HG02852 (cell line): ENCODE measurements at regions not wholly inside any gene's neighbourhood (a gene's known extent, or its start where the extent isn't known, plus 50 kb on each side); places are given as distances from the start of the nearest gene placed in this dataset.

Experiments used
- ATAC-seq: cut with Tn5 transposase; IDR thresholded peaks from one replicate; pipeline ENCODE4 v1.9.1; 2021; ENCODE audit warnings: mild to moderate bottlenecking, moderate library complexity; ENCODE audit not compliant: unreplicated experiment

- ATAC-seq, result no peak
Observed at GRCh38 chr21:43333298-43334062, 93.5 kb downstream of the SIK1 start.

- no peak for ATAC-seq
Observed at GRCh38 chr21:43332861-43333297, 94.1 kb downstream of the SIK1 start.

DNA sequence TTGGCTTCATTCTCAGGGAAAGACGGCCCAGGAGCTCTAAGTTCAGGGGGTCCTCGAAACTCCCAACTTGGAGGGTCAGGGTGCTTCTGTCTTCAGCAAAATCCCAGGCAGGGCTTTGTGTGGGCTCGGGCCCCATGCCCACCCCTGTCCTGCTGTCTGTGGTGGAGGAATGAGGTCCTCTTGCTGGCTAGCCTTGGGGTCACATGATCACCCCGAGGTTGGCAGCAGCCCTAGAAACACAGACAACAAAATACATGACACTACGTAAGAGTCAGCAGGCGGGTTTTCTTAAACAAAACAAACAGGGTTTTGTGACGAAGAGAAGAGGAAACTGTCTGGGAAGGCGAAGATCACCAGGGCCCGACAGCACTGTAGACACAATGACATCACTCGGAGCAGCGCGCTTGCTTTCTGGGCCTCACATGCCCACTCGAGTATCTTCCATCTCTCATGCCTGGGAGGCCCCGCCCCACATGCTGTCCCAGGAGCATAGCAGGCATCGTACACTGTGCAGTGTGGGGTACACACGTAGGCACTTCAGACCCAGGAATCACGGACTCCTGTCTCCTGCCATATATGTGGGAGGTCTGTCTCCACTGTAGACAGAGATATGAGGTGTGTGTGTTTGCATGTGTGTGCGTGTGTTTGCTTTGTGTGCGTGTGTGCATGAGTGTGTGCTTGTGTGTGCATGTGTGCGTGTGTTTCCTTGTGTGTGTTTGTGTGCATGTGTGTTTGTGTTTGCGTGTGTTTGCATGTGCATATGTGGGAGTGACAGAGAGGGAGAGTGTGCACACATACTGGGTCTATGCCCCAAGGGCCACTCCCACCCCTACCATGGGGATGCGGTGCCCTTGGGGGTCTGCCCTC is 94.7 kb downstream of the SIK1 start:
- no peak for ATAC-seq

DNA sequence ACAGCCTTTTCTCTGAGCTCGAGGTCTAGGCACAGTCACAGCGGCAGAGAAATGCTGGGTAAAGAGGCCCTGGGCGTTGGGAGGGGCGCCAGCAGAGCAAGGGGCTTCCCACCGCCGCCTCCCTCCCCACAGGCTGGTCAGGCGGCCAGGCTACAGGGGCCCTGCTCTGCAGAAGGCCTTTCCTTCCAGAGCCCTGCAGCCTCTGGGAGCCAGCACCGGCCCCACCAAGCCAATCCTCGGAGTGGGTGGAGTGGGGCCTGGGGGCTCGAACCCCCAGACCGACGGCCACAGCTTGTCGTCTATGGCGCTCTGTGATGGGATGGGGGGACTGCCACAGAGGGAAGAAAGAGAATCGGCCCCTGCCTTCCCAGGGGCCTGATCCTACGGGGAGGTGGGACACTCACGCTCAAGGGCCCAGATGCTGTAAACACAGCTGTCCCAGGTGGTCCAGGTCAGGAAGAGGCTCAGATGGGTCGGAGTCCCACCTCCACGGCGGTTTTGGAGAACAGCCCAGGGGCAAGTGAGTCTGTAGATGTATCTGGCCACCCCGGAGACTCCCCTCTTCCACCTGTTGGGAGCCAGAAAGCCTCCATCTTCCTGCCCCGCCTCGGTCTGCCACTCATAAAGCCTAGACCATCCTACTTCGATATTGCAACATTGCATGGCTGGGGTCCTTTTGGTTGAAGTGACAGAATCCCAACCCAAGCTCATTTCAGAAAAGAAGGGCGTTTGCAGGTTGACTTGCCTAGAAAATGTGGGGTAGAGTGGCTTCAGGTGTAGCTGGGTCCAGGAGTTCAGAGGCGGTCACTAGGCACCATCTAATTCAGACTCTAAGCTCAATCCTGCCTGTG is 95.6 kb downstream of the SIK1 start:
- ATAC-seq, result no peak

GRCh38 chr21:43330306-43330881 is 96.5 kb downstream of the SIK1 start:
- ATAC-seq, result no peak

GRCh38 chr21:43329711-43330269 is 97.1 kb downstream of the SIK1 start:
- ATAC-seq, result no peak

DNA sequence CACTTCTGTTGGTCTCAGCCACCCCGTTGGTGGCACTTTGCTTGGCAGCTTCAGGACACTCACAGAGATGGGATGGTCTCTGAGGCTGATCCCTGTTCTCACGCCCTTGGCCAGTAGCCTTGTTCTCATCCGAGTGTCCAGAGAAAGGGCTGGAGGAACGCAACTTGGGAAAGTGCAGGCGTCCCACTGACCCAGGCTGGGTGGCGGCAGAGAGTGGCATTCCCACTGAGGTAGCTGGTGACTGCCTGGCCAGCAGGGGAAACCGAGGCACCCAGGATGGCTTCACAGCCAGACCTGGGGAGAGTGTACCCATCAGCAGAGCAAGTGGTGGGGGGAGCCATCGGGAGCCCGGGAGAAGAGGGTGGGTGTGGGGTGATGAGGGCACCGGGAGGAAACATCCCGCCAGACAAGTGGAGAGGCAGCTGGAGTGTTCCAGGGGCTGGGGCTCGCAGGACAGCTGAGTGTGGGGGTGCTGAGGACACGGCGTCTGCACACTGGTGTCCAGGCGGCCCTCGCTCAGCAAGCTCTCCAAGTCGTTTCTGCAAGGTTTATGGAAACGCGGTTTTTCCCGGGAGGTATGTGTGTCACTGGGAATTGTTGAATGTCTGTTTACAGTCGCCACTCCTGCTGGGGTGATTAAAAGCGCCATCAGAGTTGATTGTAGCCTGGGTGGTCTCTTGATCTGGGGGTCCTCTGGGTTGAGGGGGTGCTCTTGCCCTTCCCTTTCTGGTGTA is 97.8 kb downstream of the SIK1 start:
- no peak for ATAC-seq

- ATAC-seq, result no peak
Observed at GRCh38 chr21:43328185-43328957, 98.6 kb downstream of the SIK1 start.

- ATAC-seq, result no peak
Observed at GRCh38 chr21:43325968-43326715, 100.8 kb downstream of the SIK1 start.

- ATAC-seq, result no peak
Observed at GRCh38 chr21:43325036-43325435, 101.9 kb downstream of the SIK1 start.

GRCh38 chr21:43324596-43324995 is 102.3 kb downstream of the SIK1 start:
- ATAC-seq, result no peak

DNA sequence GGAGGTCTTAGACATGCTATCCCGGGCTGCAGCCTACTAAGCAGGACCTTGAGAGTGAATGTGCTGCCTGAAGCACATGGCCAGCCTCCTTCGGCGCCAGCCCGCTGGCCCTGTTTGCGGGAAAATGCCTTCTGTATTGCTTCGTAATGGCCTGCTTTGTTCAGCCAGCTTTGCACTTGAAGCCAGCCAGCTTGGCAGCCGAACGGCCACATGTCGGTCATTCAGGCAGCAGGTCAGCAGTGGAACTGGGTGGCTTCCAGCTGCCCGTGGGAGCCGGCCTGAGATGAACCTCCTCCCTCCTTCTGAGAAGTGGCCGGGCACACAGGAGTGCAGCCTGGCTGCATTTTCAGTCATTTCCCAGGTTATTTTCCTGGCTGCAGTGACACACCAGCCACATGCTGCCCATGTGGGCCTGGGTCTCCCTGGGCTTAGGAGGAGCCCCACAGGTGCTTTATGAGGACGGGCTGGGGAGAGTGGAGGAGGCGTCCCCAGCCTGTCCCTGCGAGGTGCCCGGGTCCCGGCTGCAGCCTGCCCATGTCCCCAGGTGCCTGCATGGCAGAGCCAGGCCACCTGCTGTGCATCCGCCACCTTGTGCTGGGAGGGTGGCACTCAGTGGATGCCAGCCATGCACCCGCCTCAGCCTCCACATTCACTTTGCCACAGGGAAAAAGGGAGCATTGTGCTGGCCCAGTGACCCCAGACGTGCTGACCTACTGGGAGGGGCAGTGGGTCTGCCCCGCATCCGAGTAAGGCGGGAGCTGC is 103.5 kb downstream of the SIK1 start:
- no peak for ATAC-seq

- no peak for ATAC-seq
Observed at GRCh38 chr21:43322805-43323204, 104.1 kb downstream of the SIK1 start.

GRCh38 chr21:43322311-43322710 is 104.6 kb downstream of the SIK1 start:
- ATAC-seq, result no peak

DNA sequence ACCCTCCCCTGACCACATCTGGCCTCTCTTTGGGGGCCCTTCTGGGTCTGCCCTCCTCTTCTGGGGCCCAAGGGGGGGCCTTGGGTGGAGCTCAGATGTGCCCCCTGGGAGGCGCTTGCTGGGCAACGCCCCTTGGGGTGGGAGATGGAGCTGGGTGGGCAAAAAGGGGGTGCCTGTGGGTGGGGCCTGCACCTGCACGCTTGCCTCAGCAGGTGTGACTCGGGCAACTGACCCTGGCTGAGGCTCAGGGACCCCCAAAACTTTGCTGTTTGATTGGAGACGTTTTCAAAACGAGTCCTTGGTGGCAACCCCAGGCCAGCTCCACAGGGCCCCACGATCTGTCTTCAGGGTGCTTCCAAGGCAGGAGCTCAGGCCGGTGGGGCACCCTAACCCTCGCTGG is 105.3 kb downstream of the SIK1 start:
- ATAC-seq, result no peak

DNA sequence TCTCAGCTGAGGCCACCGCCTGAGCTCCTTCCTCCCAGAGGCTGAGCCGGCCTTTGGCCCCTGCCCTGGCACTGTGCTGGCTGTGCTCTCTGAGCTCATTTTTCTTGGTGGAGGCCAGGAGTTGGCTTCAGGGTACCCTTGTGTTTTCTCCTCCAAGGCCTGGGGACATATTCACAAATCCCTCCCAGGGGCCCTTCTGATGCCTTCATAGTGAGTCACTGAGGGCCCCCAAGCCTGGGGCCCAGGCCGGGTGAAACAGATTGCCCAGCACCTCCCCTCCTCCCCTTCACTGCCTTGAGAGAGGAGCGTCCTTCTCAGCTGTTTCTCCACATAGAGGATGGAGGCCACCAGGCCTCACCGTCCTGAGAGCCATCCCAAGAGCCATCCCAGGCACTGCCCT is 105.8 kb downstream of the SIK1 start:
- no peak for ATAC-seq

DNA sequence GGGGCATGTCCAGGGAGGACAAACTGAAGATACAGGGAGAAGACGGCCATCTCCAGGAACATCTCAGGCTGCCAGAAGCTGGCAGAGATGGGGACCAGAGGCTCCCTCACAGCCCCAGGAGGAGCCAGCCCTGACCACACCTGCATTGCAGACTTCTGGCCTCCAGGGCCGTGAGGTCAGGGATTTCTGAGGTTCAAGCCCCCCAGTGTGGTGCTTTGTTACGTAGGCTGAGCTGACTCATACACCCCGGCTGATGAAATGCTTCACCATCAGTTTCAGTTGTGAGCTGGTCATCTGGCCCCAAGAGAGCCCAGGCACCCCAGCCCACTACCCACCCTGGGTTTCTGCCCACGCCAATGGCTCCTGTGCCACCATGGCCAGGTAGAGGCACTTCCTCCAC is 106.4 kb downstream of the SIK1 start:
- no peak for ATAC-seq
